HG02885 (cell line): ENCODE measurements at regions not wholly inside any gene's neighbourhood (a gene's known extent, or its start where the extent isn't known, plus 50 kb on each side); places are given as distances from the start of the nearest gene placed in this dataset.
"Not testable (repeated sequence)": the region's sequence is repeated elsewhere in the genome, so short reads cannot be mapped to it uniquely, and the experiment has no call there.

ENCODE experiments used
- ATAC-seq: cut with Tn5 transposase; IDR thresholded peaks from one replicate; pipeline ENCODE4 v1.9.1; 2021; ENCODE audit warnings: mild to moderate bottlenecking; ENCODE audit not compliant: unreplicated experiment, poor library complexity

DNA sequence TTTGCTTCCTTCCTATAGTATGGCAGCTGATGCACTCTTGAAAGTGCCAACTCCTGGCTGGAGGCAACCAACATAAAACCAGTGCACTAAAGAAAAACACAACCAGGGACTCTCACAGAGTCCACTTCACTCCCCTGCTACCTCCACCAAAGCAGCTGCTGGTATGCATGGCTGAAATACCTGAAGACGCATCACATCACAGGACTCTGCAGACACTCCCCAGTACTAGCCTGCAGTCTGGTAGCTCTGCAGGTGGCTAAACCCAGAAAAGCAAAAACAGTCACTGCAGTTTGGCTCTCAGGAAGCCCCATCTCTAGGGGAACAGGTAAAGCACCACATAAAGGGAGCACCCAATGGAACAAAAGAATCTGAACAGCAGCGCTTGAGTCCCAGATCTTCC is 473.0 kb upstream of the SPTLC3 start:
- no peak for ATAC-seq

DNA sequence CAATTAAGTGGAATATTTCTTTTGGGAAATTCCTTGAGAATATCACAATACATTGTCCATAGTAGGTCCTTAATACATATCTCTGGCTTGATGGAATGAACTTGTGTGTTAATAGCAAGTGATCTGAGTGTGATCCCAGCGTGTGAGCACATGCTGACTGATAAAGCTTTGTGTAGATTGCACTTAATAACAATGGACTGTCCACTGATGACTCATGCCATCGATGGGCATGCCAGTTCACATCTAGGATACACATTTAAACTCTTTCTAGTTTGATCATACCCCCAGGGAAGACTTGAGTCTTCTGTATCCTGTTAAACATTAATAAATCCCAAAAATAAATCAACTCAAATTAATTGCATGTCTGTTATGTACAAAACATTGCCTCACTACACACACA is 454.3 kb upstream of the SPTLC3 start:
- no peak for ATAC-seq

DNA sequence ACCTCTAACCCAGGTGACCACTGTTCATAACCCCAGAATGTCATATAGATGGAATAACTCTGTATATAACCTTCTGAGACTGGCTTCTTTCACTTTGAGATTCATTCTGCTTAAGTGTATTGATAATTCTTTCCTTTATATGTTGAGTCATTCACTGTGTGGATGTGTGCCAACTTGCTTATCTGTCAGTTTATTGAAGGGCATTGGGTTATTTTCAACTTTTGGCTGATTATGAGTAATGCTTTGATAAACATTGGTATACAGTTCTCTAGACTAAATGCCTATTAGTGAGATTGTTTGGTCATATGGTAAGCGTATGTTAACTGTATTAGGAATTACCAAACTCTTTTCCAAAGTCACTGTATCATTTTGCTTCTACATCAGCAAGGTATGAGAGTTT is 453.4 kb upstream of the SPTLC3 start:
- ATAC-seq: no peak

DNA sequence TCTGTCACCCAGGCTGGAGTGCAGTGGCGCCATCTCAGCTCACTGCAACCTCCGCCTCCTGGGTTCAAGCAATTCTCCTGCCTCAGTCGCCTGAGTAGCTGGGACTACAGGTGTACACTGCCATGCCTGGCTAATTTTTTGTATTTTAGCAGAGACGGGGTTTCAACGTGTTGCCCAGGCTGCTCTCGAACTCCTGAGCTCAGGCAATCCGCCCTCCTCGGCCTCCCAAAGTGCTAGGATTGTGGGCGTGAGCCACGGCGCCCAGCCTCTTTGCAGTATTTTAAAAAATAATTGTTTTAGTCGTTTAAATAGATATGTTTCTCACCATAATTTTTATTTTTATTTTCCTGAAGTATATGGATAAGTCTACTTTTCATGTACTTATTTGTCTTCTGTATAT is 452.9 kb upstream of the SPTLC3 start:
- not testable (repeated sequence) for ATAC-seq

DNA sequence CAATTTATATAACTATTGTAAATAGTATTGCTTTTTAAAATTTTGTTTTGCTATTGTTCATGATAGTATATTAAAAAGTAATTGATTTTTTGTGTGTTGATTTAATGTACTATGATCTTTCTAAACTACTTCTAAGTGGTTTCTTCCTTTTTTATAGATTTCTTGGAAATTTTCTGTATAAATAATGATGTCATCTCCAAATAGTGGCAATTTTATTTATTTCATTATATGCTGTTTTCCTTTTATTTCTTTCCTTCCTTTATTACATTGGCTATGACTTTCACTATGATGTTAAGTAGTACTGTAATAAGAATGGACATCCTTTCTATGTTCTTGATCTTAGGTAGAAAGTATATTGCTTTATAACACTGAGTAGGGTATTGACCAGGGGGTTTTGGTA is 451.5 kb upstream of the SPTLC3 start:
- ATAC-seq: no peak

DNA sequence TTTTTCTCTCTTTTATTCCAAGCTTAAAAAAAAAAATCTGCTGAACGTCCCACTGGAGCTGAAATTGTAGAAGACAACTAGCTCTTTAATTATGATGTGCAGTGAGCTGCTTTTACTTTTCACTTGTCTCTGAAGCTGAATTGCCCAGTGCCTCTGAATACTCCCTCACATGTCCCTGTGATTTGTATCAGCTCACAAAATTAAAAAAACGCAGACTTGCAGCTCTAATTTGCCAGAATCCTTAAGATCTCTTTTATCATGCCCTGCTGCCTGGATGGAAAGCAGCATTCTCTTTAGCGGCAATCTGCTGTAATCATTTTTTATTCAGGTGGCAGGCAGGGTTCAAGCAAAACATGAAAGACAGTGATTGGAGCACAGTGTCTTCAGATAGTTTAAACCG is 443.8 kb upstream of the SPTLC3 start:
- no peak for ATAC-seq

DNA sequence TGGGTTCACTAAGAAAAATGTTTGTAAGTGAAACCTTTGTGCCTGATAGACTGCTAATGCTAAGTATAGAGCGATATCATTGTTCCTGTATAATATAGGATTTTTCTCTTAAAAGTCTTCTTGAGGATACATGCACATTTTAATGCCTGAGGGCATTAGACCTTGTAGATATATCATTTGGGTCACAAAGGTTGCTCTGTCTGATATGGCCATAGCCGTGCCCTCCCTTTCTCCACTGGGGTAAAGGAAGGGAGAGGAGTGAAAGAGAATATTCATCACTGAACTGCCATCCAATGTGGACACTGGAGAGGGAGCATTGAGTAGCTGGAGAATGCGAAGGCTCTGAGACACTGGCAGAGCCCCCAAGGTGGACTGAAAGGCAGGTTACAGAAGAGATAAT is 442.2 kb upstream of the SPTLC3 start:
- ATAC-seq: no peak

DNA sequence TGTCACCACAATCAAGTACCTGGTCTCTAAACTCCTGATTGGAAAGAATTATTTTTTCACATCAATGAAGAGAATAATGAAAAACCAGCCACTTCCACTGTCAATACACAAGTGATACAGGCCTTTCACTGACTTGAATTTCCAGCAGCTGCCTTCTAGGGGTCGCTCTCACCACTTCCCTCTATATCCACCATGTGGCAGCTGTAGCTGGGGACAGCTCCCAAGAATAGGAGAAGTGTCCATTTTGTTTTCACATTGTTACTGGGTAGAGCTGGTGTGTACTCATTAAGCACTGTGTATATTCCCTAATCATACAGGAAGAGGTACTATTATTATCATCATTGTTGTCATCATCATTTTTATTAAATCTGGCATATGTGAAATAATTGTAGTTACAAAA is 438.4 kb upstream of the SPTLC3 start:
- no peak for ATAC-seq

DNA sequence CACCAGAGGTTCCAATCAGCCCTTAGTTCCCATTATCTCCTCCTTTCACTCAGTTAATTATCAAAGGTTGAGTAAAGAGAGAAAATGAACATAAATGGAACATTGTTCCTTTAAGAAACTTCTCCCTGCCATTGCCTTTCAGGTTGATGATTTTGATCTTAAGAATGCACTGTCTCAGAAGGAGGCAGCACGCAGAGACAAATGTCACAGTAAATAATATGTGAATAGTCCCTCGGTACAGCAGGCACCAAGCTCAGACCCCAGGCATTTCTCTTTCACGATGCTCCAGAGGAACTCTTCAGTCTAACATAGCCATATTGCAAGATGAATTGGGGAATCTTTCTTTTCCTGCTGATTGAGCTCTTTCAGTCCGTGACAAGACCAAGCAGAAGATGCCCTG is 435.3 kb upstream of the SPTLC3 start:
- no peak for ATAC-seq

DNA sequence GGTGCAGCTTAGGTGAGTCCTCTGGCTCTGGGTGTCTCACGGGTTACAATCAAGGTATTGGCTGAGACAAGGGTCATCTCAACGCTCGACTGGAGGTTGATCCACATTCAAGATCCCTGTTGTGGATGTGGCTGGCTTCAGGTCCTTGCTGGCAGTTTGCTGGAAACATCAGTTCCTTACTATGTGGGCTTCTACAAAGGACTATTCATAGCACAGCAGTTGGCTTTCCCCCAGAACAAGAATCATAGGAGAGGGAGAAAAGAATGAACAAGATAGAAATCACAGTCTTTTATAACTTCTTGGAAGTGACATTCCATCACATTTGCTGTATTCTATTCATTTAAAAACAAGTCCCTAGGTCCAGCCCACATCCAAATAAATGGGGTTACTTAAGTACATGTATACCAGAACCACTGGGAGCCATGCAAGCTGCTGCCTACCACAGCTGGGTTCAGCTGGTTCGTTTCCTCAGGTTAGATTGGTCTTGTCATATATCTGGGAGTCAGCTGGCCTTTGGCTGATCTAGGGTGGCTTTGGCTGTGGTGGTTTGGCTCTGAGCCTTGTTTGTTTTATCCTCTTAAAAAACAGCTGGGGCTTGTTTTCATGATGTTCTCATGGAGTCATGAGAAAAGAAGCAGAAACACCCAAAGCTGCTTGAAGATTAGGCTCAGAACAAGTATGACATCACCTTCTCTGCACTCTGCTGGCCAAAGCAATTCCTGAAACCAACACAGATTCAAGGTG is 433.2 kb upstream of the SPTLC3 start:
- ATAC-seq: no peak

DNA sequence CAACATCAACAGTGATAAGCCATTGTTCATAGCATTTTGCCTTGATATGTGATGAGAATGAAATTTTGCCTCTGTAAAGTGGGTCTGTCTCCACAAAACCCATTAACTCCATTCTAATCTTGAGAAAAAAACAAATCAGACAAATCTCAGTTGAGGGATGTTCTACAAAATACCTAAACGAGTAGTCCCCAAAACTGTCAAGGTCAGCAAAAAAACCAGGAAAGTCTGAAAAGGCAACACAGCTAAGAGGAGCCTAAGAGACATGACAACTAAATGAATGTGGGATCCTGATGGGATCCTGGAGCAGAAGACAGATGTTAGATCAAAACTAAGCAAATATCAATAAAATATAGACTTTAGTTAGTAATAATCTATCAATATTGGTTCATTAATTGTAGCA is 431.6 kb upstream of the SPTLC3 start:
- no peak for ATAC-seq

DNA sequence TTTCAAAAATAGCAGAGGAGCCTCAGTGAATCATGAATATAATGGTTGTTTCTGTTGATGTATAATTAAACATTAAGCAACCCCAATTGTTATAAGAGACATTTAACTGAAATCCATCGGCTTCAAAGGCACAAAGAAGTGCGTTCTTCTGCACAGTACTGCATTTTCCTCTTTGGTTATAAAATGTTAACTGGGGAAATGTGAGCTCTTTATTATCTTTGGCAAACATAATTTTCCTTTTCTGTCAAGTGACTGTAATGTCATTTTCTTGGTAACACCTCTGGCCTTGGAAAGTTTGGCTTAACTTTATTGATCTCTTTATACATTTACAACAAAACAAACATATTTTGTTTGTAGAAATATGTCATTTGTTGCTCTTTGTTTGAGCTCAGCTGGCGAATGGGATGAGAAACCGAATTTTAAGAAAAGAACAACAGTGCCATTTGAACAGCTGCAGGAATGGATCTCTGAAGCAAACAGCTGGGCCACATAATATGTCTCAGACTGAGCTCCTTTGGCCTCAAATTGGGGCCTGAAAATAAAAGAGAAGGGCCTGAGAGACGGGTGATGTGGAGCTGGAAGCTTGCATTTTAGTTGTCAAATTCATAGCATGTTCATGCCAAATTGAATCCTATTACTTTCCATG is 427.0 kb upstream of the SPTLC3 start:
- ATAC-seq: no peak

DNA sequence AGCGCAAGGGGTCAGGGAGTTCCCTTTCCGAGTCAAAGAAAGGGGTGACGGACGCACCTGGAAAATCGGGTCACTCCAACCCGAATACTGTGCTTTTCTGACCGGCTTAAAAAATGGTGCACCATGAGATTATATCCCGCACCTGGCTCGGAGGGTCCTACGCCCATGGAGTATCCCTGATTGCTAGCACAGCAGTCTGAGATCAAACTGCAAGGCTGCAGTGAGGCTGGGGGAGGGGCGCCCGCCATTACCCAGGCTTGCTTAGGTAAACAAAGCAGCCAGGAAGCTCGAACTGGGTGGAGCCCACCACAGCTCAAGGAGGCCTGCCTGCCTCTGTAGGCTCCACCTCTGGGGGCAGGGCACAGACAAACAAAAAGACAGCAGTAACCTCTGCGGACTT is 426.1 kb upstream of the SPTLC3 start:
- not testable (repeated sequence) for ATAC-seq

DNA sequence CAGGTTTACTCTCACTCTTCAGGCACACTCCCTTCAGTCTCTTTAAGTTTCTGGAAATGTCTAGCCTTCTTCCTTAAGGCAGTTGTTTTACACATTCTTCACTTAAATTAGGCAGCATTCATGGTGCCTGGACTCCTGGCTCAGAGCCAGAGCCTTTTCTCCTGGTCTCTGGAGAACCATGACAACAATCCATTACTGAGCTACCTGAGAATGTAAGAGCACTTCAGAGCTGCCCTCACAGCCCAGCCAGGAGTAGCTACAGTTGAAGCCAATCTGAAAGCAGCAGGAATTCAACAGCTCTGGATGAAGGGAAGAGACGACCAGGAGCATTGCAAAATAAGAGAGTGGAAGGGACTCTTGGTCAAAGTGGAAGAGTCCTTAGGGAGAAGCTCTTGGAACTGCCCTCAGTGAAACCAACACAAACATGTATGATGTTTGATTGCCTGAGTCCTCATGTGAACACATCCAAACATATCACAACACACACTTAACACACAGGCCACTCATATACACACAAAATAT is 416.8 kb upstream of the SPTLC3 start:
- no peak for ATAC-seq

DNA sequence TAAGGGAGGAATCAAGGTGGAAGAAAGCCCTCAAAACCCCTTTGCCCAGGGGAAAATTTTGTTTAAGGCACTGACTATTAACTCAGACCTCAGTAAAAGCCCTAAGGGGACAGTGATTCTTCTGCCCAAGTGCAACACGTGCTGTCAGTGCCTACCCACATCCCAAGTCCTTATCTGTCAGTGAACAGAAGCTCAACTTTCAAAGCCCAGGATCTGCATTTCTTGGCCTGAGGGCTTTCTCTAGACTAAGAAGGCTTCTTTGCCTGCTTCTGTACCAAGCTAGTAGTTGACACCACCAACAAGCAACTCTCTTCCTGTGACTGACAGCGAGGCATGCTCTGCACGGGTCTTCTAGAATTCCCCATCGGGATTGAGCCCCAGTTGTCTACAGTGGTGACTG is 416.0 kb upstream of the SPTLC3 start:
- no peak for ATAC-seq

DNA sequence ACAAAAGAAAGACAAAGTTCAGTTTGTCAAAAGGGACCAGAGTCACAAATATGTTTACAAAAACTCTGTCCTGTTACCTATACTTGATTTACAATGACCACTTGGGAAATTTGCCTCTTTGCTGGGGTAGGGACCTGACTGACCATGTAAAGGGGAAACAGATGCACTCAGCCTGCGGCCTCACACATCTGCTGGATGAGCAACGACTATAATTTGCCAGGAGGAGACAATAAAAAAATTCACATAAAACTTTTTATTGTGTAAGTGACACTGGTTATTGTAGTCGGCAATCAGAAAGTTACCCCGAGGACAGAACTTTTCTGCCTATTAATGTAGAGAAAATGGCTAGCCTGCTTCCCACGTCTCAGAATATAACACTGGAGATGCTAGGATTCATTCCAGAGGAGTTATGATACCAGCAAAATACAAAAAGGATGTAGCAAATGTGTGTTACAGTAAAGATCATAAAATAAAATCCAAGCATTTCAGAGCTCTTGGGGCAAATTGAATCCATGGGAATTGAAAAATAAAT is 415.4 kb upstream of the SPTLC3 start:
- ATAC-seq: no peak

DNA sequence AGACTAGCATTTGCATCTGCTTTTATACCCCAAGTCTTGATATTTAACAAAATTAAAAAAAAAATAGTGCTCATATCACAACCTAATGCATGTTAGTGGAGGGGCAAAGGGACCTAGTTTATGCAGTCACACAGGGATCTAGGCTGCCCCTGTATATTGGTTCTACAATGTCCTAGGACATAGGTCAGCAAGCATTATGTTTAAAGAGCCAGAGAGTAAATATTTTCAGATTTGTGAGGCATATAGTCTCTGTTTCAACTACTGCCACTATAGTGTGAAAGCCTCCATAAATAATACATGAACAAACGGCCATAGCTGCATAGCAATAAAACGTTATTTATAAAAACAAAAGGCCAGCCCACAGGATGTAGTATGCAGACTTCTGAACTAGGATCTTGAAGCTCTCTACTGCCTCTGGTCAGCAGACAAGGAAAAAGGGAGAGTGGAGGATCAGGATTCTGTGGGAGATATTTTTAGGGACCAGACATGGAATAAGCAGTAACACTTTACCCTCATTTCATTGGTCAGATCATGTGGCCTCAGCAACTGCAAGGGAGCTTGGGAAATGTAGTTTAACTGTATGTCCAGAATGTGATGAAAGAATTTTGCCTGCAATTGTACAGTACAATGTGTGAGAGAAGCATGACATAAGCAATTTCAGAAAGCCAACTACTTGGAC is 414.2 kb upstream of the SPTLC3 start:
- ATAC-seq: no peak

DNA sequence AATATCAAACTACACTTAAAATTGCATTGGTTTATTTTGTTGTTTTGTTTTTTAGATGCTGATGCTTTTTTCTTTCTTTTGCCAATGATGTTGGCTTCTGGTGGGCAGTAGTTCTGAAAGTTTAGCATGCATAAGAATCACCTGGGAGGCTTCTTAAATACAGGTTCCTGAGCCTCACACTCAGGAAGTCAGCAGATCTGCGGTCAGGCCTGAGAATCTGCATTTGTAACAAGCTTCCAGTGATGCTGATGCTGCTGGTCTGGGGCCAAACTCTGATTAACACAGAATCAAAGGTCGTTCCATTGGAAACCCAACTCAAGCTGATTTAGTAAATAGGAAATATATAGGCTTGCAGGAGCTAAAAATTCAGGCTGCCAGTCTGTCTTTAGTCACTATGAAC is 412.9 kb upstream of the SPTLC3 start:
- ATAC-seq: no peak

DNA sequence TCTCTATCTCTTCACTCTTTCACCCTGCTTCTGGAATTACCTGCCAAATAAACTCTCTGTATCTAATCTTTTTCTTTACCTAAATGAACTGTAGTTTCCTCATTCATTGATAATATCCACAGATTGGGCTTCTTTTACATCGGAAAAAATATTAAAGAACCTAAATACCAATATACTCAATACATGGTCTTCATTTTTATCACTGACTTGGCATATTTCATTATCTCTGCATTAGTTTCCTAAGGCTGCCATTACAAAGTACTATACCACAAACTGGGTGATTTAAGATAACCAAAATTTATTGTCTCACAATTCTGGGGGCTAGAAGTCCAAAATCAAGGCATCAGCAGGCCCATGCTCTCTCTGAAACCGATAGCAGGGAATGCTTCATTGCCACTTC is 411.9 kb upstream of the SPTLC3 start:
- ATAC-seq: no peak

DNA sequence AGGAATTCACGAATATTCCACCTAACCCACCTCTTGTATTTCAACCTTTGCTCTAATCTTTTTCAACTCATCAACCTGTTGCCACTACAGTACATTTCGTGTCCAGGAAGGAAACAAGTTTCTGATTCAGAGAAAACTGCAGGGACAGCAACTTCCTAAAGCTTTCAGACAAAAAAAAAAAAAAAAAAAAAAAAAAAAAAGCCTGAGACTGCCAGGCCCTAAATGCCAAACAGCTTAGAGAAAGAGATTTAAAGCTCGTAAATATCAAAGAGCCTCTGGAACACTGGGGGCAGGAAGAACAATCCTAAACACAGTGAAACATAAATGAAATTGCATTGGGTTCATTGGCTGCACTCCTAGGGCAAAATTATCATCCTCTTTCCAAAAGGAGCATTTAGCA is 411.2 kb upstream of the SPTLC3 start:
- no peak for ATAC-seq

DNA sequence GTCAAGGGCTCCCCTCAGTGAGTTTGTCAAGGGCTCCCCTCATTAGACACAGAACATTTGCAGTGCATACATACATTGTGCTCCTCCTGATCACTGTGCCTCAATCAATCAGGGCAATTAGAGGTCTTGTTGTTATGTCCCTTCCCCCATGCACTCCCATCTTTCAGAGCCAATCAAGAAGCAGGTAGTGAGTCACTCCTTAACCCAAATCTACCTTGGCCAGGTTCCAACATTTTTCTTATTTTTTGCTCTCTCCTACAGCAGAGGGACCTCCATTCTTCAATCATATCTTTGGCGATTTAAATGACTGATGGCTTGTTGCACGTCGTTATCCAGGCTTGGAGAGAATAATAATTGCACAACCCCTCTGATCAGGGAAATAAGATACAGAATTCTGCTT is 409.9 kb upstream of the SPTLC3 start:
- no peak for ATAC-seq
